Endothelial cell of umbilical vein (primary cell): ENCODE measurements at regions not wholly inside any gene's neighbourhood (a gene's known extent, or its start where the extent isn't known, plus 50 kb on each side); places are given as distances from the start of the nearest gene placed in this dataset.

Experiments used
- BruUV-seq: library from RNA; stranded (reverse); fragments of 400-500 nt; replicated peaks from 2 replicates; lab custom pipeline; 2021; lab: Mats Ljungman, UMichigan
- CTCF ChIA-PET: fragments of 300-600, 350-600 bp; sonication (Branson Sonifier 250); formaldehyde crosslinking; loops from one replicate; lab custom pipeline; 2021; ENCODE audit warnings: antibody characterized with exemption, inconsistent platforms; lab: Charles Lee
- POLR2A ChIA-PET: fragments of 300-600, 350-600 bp; sonication (Branson Sonifier 250); formaldehyde crosslinking; loops from one replicate; lab custom pipeline; 2021; ENCODE audit warnings: antibody characterized with exemption, inconsistent platforms; lab: Charles Lee
- DNase-seq: peaks from one replicate; pipeline ENCODE4 v3.0.0-alpha.2; 2011; ENCODE audit warnings: low read depth, low spot score
- FAIRE-seq: peaks from 2 replicates; lab custom pipeline; 2011; peaks lifted over from hg19 to GRCh38; lab: Jason Lieb, UNC
- H2AFZ ChIP-seq: 2 replicates; pipeline ENCODE4 v1.6.0; 2012; ENCODE audit warnings: low read depth, low read length, control low read depth, inconsistent platforms
- H3K27ac ChIP-seq: 2 replicates; pipeline ENCODE4 v1.5.1; 2011; ENCODE audit warnings: low read depth, mild to moderate bottlenecking, control low read depth, low read length, moderate library complexity; ENCODE audit not compliant: insufficient read depth
- H3K27me3 ChIP-seq, 2 experiments: 2 replicates each; pipeline versions ENCODE4 v1.6.0 to v1.6.1; 2011; ENCODE audit warnings: low read length in 2 of 2, mixed read lengths in 1 of 2; ENCODE audit not compliant: control insufficient read depth in 2 of 2, insufficient read depth in 2 of 2
- H3K36me3 ChIP-seq, 2 experiments: 2 replicates in 1 of 2; 3 replicates in 1 of 2; pipeline ENCODE4 v1.5.1; 2011; ENCODE audit warnings: low read length in 2 of 2, mild to moderate bottlenecking in 1 of 2, moderate library complexity in 1 of 2; ENCODE audit not compliant: control insufficient read depth in 2 of 2, insufficient read depth in 2 of 2; ENCODE audit errors: extremely low read depth in 1 of 2
- H3K4me1 ChIP-seq: 3 replicates; pipeline ENCODE4 v1.5.1; 2011; ENCODE audit warnings: mild to moderate bottlenecking, low read length; ENCODE audit not compliant: control insufficient read depth, insufficient read depth; ENCODE audit errors: extremely low read depth
- H3K4me2 ChIP-seq: 2 replicates; pipeline ENCODE4 v1.6.1; 2011; ENCODE audit warnings: low read length, control low read depth, mixed read lengths; ENCODE audit not compliant: insufficient read depth
- H3K4me3 ChIP-seq, 3 experiments: fragments of 200-600 bp in 1 of 3; sonication (generic), shearing (Covaris generic) in 1 of 3; replicated peaks in 1 of 3; 2 replicates each; pipeline ENCODE4 v1.5.1; 2011 to 2016; ENCODE audit warnings: control low read depth in 3 of 3, low read length in 3 of 3, mild to moderate bottlenecking in 2 of 3, inconsistent platforms in 1 of 3, low read depth in 1 of 3, moderate library complexity in 1 of 3; ENCODE audit not compliant: insufficient read depth in 1 of 3
- H3K79me2 ChIP-seq: 2 replicates; pipeline ENCODE4 v1.6.0; 2012; ENCODE audit warnings: low read length, inconsistent platforms; ENCODE audit not compliant: control insufficient read depth, insufficient read depth
- H3K9ac ChIP-seq: replicated peaks from 2 replicates; pipeline ENCODE3; 2011; ENCODE audit warnings: low read length, control low read depth; ENCODE audit not compliant: insufficient read depth; ENCODE audit errors: extremely low read depth
- H3K9me1 ChIP-seq: replicated peaks from 3 replicates; pipeline ENCODE4 v1.6.0; 2011; ENCODE audit warnings: mild to moderate bottlenecking, low read length; ENCODE audit not compliant: control insufficient read depth, insufficient read depth; ENCODE audit errors: extremely low read depth
- H3K9me3 ChIP-seq: replicated peaks from 2 replicates; pipeline ENCODE4 v1.5.1; 2012; ENCODE audit warnings: low read length, inconsistent platforms; ENCODE audit not compliant: control insufficient read depth, insufficient read depth
- H4K20me1 ChIP-seq: replicated peaks from 2 replicates; pipeline ENCODE3; 2011; ENCODE audit warnings: mild to moderate bottlenecking, low read length; ENCODE audit not compliant: control insufficient read depth, insufficient read depth; ENCODE audit errors: extremely low read depth
- GATA2 ChIP-seq: IDR thresholded peaks from 2 replicates; pipeline ENCODE4 v1.7.0; 2011; ENCODE audit warnings: low read depth, mild to moderate bottlenecking, moderate library complexity, mixed read lengths, low read length; ENCODE audit not compliant: insufficient read length, insufficient read depth
- JUN ChIP-seq: IDR thresholded peaks from 2 replicates; pipeline ENCODE4 v1.6.1; 2011; ENCODE audit warnings: borderline replicate concordance, low read depth; ENCODE audit not compliant: insufficient read length, insufficient read depth
- MAX ChIP-seq: IDR thresholded peaks from 2 replicates; pipeline ENCODE4 v1.6.1; 2011; ENCODE audit not compliant: insufficient read depth, insufficient read length
- POLR2A ChIP-seq: IDR thresholded peaks from 2 replicates; pipeline ENCODE4 v1.6.1; 2012; ENCODE audit warnings: low read depth, mild to moderate bottlenecking, control low read depth, low read length
- POLR2AphosphoS5 ChIP-seq: IDR thresholded peaks from 2 replicates; pipeline ENCODE4 v1.6.1; 2012; ENCODE audit warnings: low read depth, mild to moderate bottlenecking, control low read depth, low read length, moderate library complexity; ENCODE audit not compliant: insufficient read depth
- dilution Hi-C: fragments of 300-500 bp; cut with MboI; formaldehyde crosslinking; loops from one replicate; pipeline ENCODE4 v1.15.0; 2019; ENCODE audit warnings: low sequenced_read_pairs; ENCODE audit not compliant: extremely low pct_ligation_motif_present
- intact Hi-C: fragments of 100-400 bp; cut with micrococcal nuclease; formaldehyde crosslinking; loops from one replicate; pipeline ENCODE4 v1.10.0; 2022
- TF ChIP-seq, protein P1 (sequence below), 2 donors: IDR thresholded peaks; 1 replicate in 1 of 2; 2 replicates in 1 of 2; pipeline ENCODE4 v1.5.1; 2011; ENCODE audit warnings: low read length in 2 of 2, mild to moderate bottlenecking in 2 of 2, moderate library complexity in 2 of 2, control low read depth in 1 of 2, inconsistent platforms in 1 of 2, low read depth in 1 of 2; ENCODE audit not compliant: insufficient read depth in 1 of 2; ENCODE audit errors: extremely low read depth in 1 of 2

- H4K20me1 ChIP-seq: no peaks in the 10 kb centered on the region
- POLR2A ChIA-PET: no interaction called here
- H3K4me3 ChIP-seq: no peak overlapping the region
- intact Hi-C loops (no loop called here), dilution Hi-C loops (no loop called here)
- DNase-seq (no peak), FAIRE-seq (no peak)
- no peaks in the 10 kb centered on the region for H3K9me3 ChIP-seq
- H3K79me2 ChIP-seq: no peaks in the 10 kb centered on the region
- peaks cover 0 to 2% of the 10 kb centered on the region in 2 experiments for H3K27me3 ChIP-seq
- H3K36me3 ChIP-seq: no peaks in the 10 kb centered on the region
- TF ChIP-seq JUN (no peak), POLR2A (no peak), GATA2 (no peak), POLR2AphosphoS5 (no peak), MAX (no peak)
- TF ChIP-seq, protein P1, sequence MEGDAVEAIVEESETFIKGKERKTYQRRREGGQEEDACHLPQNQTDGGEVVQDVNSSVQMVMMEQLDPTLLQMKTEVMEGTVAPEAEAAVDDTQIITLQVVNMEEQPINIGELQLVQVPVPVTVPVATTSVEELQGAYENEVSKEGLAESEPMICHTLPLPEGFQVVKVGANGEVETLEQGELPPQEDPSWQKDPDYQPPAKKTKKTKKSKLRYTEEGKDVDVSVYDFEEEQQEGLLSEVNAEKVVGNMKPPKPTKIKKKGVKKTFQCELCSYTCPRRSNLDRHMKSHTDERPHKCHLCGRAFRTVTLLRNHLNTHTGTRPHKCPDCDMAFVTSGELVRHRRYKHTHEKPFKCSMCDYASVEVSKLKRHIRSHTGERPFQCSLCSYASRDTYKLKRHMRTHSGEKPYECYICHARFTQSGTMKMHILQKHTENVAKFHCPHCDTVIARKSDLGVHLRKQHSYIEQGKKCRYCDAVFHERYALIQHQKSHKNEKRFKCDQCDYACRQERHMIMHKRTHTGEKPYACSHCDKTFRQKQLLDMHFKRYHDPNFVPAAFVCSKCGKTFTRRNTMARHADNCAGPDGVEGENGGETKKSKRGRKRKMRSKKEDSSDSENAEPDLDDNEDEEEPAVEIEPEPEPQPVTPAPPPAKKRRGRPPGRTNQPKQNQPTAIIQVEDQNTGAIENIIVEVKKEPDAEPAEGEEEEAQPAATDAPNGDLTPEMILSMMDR (IDR thresholded peaks at IDR 0.05; ENCODE audit: extremely low read depth in 1 of 2, insufficient read depth in 1 of 2, low read depth in 1 of 2, low read length in 2 of 2): no peak
- no peak overlapping the region for H3K27ac ChIP-seq
- CTCF ChIA-PET: interaction anchor here (0.8 to 1.2 kb wide), 3 partner anchors 20 to 25 kb away, joined by 3 to 4 read pairs (median 3); no protein-coding TSS in a partner anchor
- no peaks in the 10 kb centered on the region for H3K9me1 ChIP-seq
- H2AFZ ChIP-seq: no peak overlapping the region
- no peak overlapping the region for H3K9ac ChIP-seq
- no peaks in the 10 kb centered on the region for H3K4me1 ChIP-seq
- no TSS peak for BruUV-seq
- H3K4me2 ChIP-seq: no peak overlapping the region
Measured at GRCh38 chr10:21217748-21218367, 307.6 kb downstream of the SKIDA1 start.
